NCI-H2107 (cell line): ENCODE measurements at regions not wholly inside any gene's neighbourhood (a gene's known extent, or its start where the extent isn't known, plus 50 kb on each side); places are given as distances from the start of the nearest gene placed in this dataset.

Source experiments
- DNase-seq: peaks from one replicate; lab custom pipeline; 2025; lab: John Stamatoyannopoulos, UW

- DNase-seq, result no peak
Measured at GRCh38 chr2:193332941-193333340, 1138.2 kb upstream of the TMEFF2 start.

GRCh38 chr2:193331676-193332075 is 1136.9 kb upstream of the TMEFF2 start:
- DNase-seq, result no peak

GRCh38 chr2:193326296-193326695 is 1131.6 kb upstream of the TMEFF2 start:
- no peak for DNase-seq

- DNase-seq, result no peak
Measured at GRCh38 chr2:193315428-193316091, 1120.8 kb upstream of the TMEFF2 start.

GRCh38 chr2:193303464-193303863 is 1108.7 kb upstream of the TMEFF2 start:
- no peak for DNase-seq

GRCh38 chr2:193294371-193294770 is 1099.6 kb upstream of the TMEFF2 start:
- no peak for DNase-seq

- DNase-seq, result no peak
Measured at GRCh38 chr2:193279361-193279760, 1084.6 kb upstream of the TMEFF2 start.

- DNase-seq, result no peak
Measured at GRCh38 chr2:193276988-193277387, 1082.3 kb upstream of the TMEFF2 start.

GRCh38 chr2:193276560-193276959 is 1081.8 kb upstream of the TMEFF2 start:
- DNase-seq, result no peak

- DNase-seq, result no peak
Measured at GRCh38 chr2:193276069-193276468, 1081.3 kb upstream of the TMEFF2 start.

- DNase-seq, result no peak
Measured at GRCh38 chr2:193272011-193272410, 1077.3 kb upstream of the TMEFF2 start.

- no peak for DNase-seq
Measured at GRCh38 chr2:193270816-193271215, 1076.1 kb upstream of the TMEFF2 start.

GRCh38 chr2:193267496-193268002 is 1072.8 kb upstream of the TMEFF2 start:
- DNase-seq, result no peak

GRCh38 chr2:193253014-193253530 is 1058.3 kb upstream of the TMEFF2 start:
- DNase-seq, result no peak

- no peak for DNase-seq
Measured at GRCh38 chr2:193251909-193252308, 1057.2 kb upstream of the TMEFF2 start.

GRCh38 chr2:193250389-193250788 is 1055.7 kb upstream of the TMEFF2 start:
- DNase-seq, result no peak

GRCh38 chr2:193240752-193241151 is 1046.0 kb upstream of the TMEFF2 start:
- no peak for DNase-seq

- no peak for DNase-seq
Measured at GRCh38 chr2:193231634-193232033, 1036.9 kb upstream of the TMEFF2 start.

- DNase-seq, result no peak
Measured at GRCh38 chr2:193228276-193228675, 1033.5 kb upstream of the TMEFF2 start.

- DNase-seq, result no peak
Measured at GRCh38 chr2:193222454-193222853, 1027.7 kb upstream of the TMEFF2 start.

- no peak for DNase-seq
Measured at GRCh38 chr2:193219413-193219812, 1024.7 kb upstream of the TMEFF2 start.

GRCh38 chr2:193201583-193201982 is 1006.9 kb upstream of the TMEFF2 start:
- DNase-seq, result no peak

GRCh38 chr2:193199322-193199721 is 1004.6 kb upstream of the TMEFF2 start:
- no peak for DNase-seq

GRCh38 chr2:193187816-193188215 is 993.1 kb upstream of the TMEFF2 start:
- DNase-seq, result no peak
